Breast epithelium (tissue), 3 donors: ENCODE measurements at regions not wholly inside any gene's neighbourhood (a gene's known extent, or its start where the extent isn't known, plus 50 kb on each side); places are given as distances from the start of the nearest gene placed in this dataset.

Experiments
- POLR2A ChIP-seq: fragments of 450-650 bp; IDR thresholded peaks from one replicate; pipeline ENCODE4 v1.6.1; 2016; ENCODE audit warnings: antibody characterized with exemption, mild to moderate bottlenecking, moderate library complexity
- POLR2AphosphoS5 ChIP-seq, 3 donors: sonication (generic); formaldehyde crosslinking; IDR thresholded peaks; one replicate each; pipeline ENCODE4 v1.6.1; 2017; ENCODE audit warnings: antibody characterized with exemption in 3 of 3
- TF ChIP-seq, protein P1 (sequence below), 3 donors: fragments of 450-650 bp; IDR thresholded peaks; one replicate each; pipeline ENCODE4 v1.5.1; 2016 to 2017; ENCODE audit warnings: antibody characterized with exemption in 3 of 3, mild to moderate bottlenecking in 3 of 3, moderate library complexity in 3 of 3

- TF ChIP-seq, protein P1, sequence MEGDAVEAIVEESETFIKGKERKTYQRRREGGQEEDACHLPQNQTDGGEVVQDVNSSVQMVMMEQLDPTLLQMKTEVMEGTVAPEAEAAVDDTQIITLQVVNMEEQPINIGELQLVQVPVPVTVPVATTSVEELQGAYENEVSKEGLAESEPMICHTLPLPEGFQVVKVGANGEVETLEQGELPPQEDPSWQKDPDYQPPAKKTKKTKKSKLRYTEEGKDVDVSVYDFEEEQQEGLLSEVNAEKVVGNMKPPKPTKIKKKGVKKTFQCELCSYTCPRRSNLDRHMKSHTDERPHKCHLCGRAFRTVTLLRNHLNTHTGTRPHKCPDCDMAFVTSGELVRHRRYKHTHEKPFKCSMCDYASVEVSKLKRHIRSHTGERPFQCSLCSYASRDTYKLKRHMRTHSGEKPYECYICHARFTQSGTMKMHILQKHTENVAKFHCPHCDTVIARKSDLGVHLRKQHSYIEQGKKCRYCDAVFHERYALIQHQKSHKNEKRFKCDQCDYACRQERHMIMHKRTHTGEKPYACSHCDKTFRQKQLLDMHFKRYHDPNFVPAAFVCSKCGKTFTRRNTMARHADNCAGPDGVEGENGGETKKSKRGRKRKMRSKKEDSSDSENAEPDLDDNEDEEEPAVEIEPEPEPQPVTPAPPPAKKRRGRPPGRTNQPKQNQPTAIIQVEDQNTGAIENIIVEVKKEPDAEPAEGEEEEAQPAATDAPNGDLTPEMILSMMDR (IDR thresholded peaks at IDR 0.05) = no peak
- TF ChIP-seq POLR2AphosphoS5 (IDR thresholded peaks at IDR 0.05) (no peak), POLR2A (no peak)
Observed at GRCh38 chr15:46848704-46849103, 868.6 kb upstream of the SEMA6D start.
